Left ventricle myocardium inferior (tissue), 1 donor: ENCODE measurements at regions not wholly inside any gene's neighbourhood (a gene's known extent, or its start where the extent isn't known, plus 50 kb on each side); places are given as distances from the start of the nearest gene placed in this dataset.
"Not testable (repeated sequence)": the region's sequence is repeated elsewhere in the genome, so short reads cannot be mapped to it uniquely, and the experiment has no call there.

Source experiments
- DNase-seq: peaks from one replicate; pipeline ENCODE4 v3.0.0-alpha.2; 2020
- H3K27ac ChIP-seq: fragments of 200-600 bp; replicated peaks from 2 replicates; pipeline ENCODE4 v1.8.0; 2021
- H3K27me3 ChIP-seq: fragments of 200-600 bp; 2 replicates; pipeline ENCODE4 v1.8.0; 2021; ENCODE audit warnings: low read depth
- H3K36me3 ChIP-seq: fragments of 200-600 bp; 2 replicates; pipeline ENCODE4 v1.8.0; 2021
- H3K4me1 ChIP-seq: fragments of 200-600 bp; 2 replicates; pipeline ENCODE4 v1.8.0; 2021
- H3K4me3 ChIP-seq: fragments of 200-600 bp; 2 replicates; pipeline ENCODE4 v1.8.0; 2021; ENCODE audit warnings: mild to moderate bottlenecking, moderate library complexity
- H3K9me3 ChIP-seq: fragments of 200-600 bp; replicated peaks from 2 replicates; pipeline ENCODE4 v1.8.0; 2021
- intact Hi-C: fragments of 100-400 bp; cut with micrococcal nuclease; formaldehyde crosslinking; loops from one replicate; pipeline ENCODE4 v1.11.0; 2022
- donor health status: DM: no; HTN: yes; CAD: no; lungs with severe emphysema.

DNA sequence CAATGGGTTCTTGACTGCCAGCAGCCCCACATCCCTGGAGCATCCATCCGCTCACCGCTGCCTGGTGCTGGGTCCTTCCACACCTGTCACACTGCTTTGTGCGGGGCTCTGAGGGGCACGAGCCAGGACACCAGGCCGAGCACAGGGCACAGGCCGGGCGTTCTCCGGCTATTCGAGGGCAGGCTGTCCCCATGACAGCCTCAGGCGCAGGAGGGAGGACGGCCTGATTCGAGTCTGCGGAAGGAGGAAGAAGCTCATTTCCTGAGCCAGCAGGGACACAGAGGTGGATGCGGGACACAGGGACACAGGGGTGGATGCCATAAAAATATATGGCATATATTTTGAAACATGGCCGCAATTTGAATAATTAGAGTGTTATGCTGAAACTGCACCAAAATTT is 76.9 kb upstream of the ZNG1F start:
- DNase-seq, intact Hi-C loops, H3K36me3 ChIP-seq: not testable (repeated sequence)

DNA sequence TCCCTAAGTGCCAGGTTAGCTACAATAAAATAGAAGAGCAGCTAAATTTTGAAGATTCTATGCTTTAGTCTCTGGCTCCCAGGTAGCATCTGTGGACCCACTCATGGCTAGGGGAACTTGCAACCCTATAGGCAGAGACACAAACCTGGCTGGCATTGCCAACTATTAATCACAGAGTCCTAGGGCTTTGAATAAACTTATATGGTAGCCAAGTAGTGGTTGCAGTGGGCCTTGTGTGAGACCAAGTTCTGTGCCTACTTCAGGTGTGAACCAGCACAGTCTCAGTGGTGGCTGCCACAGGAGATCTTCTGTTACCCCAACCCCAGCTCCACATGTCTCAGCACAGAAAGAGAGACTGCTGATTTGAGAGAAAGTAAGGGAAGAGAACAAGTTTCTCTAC is 62.9 kb upstream of the ZNG1F start:
- peaks cover 18% of the 10 kb centered on the region for H3K9me3 ChIP-seq
- DNase-seq, H3K27ac ChIP-seq, intact Hi-C loops, H3K4me3 ChIP-seq, H3K4me1 ChIP-seq, H3K27me3 ChIP-seq, H3K36me3 ChIP-seq: not testable (repeated sequence)

More for the DNA sequence above, 76.9 kb upstream of the ZNG1F start:
- not testable (repeated sequence) for H3K27ac ChIP-seq, H3K4me1 ChIP-seq, H3K4me3 ChIP-seq, H3K9me3 ChIP-seq
- peaks cover 21% of the 10 kb centered on the region for H3K27me3 ChIP-seq

DNA sequence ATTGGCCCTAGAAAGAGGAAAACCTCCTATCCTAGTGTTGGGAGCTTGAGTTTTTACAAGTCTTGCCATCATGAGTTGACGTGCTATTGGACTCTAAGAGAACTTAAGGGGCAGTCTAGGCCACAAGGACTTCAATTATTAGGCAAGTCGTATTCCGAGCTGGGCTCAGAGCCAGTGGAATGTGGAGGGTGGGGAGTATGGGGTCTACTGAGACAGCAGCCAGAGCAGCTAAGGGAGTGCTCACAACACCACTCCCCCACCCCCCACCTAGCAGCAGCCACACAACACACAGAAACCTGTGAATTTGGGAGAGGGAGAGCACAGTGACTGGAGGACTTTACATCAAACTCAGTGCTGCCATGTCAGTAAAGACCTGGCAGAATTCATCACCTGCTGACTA is 62.0 kb upstream of the ZNG1F start:
- H3K4me1 ChIP-seq, H3K4me3 ChIP-seq, intact Hi-C loops, H3K27ac ChIP-seq, DNase-seq, H3K27me3 ChIP-seq, H3K36me3 ChIP-seq: not testable (repeated sequence)
- H3K9me3 ChIP-seq = peaks cover 18% of the 10 kb centered on the region

DNA sequence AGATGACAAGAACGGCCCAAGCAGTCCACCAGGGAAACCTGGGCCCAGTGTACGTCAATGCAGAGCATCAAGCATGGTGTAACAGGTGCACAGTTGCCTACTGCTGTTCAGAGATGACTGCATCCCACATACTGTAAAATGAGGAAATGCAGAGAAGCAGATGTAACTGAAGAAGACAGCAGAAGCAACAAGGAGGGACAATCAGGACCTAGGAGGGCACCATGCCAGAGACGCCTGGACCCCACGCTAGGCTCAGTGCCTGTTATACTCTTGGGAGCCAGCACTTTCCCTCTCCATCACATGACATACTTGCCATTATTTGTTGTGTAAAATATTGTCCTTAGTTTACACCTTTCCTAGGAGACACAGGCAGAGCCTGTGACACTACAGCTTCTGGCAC is 57.6 kb upstream of the ZNG1F start:
- H3K27ac ChIP-seq, H3K36me3 ChIP-seq, H3K27me3 ChIP-seq, DNase-seq, intact Hi-C loops, H3K9me3 ChIP-seq, H3K4me3 ChIP-seq, H3K4me1 ChIP-seq: not testable (repeated sequence)
